GM18520 (cell line): ENCODE measurements at regions not wholly inside any gene's neighbourhood (a gene's known extent, or its start where the extent isn't known, plus 50 kb on each side); places are given as distances from the start of the nearest gene placed in this dataset.
"Not testable (repeated sequence)": the region's sequence is repeated elsewhere in the genome, so short reads cannot be mapped to it uniquely, and the experiment has no call there.

Experiments used
- ATAC-seq: cut with Tn5 transposase; IDR thresholded peaks from one replicate; pipeline ENCODE4 v1.9.1; 2021; ENCODE audit not compliant: unreplicated experiment

DNA sequence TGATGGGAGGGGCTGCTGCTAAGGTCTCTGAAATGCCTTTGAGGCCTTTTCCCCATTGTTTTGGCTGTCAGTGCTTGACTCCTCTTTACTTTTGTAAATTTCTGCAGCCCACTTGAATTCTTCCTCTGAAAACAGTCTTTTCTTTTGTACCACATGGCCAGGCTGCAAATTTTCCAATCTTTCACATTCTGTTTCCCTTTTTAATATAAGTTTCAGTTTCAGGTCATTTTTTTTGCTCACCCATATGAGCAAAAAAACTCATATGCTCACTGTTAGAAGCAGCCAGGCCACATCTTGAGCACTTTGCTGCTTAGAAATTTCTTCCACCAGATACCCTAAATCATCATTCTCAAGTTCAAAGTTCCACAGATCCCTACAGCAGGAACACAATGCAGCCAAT lies 234.6 kb upstream of the ADRA1B start:
- no peak for ATAC-seq

DNA sequence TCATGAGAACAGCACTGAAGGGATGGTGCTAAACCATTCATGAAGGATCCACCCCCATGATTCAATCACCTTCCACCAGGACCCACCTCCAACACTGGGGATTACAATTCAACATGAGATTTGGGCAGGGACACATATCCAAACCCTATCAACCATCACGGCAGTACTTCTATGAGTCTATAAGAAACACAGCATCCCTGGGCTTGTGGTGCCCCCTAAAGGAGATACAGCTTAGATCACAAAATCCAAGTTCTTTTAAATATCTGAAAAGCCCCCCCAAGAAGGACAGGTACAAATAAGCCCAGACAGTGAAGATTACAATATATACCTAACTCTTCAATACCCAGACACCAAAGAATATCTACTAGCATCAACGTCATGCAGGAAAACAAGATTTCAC lies 233.7 kb upstream of the ADRA1B start:
- no peak for ATAC-seq

DNA sequence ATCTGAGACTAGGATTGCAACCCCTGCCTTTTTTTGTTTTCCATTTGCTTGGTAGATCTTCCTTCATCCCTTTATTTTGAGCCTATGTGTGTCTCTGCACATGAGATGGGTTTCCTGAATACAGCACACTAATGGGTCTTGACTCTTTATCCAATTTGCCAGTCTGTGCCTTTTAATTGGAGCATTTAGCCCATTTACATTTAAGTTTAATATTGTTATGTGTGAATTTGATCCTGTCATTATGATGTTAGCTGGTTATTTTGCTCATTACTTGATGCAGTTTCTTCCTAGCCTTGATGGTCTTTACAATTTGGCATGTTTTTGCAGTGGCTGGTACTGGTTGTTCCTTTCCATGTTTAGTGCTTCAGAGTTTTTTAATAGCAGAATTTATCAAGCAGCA lies 228.4 kb upstream of the ADRA1B start:
- not testable (repeated sequence) for ATAC-seq

DNA sequence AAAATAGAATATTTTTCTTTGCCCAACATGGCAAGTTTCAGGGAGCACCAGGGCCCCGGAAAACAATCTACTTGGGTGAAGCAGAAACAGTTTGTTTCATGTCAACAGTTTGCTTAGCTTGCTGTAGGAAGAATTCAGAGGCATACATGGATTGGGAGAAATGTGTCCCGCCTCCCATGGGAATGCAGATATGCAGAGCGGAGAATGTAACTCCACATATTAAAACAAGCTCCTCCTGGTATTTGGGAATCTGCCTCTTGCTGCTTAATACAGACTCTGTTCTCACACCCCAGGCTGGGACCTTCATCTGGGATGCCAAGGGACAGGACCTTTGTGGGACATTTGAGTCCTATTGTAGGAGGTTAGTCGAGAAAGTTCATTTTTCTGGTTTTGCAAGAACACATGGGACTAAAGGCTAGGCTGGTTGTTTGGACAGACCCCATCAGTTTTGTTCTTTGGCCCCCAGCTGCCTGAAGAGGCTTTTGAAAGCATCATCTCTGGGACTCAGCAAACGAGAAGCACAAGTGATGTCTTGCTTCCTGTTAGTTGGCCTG lies 220.5 kb upstream of the ADRA1B start:
- no peak for ATAC-seq

DNA sequence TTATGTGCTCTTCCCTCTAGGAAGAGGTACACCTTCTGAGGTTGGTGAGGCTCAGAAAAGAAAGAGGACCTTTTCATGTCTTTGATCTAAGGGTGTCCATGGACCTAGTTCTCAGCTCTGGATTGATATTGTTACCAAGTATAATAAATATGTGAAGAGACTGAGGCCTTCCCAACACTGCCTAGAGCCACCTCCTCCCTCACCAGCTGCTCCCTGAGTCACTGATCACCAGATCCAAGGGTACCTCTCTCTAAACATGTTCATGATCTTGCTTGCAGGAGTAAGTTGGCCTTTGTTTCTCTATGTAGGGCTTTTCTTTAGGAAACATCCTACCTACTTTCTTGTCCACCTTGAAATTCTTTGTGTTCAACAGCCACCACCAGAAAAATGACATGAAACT lies 218.8 kb upstream of the ADRA1B start:
- ATAC-seq: no peak

DNA sequence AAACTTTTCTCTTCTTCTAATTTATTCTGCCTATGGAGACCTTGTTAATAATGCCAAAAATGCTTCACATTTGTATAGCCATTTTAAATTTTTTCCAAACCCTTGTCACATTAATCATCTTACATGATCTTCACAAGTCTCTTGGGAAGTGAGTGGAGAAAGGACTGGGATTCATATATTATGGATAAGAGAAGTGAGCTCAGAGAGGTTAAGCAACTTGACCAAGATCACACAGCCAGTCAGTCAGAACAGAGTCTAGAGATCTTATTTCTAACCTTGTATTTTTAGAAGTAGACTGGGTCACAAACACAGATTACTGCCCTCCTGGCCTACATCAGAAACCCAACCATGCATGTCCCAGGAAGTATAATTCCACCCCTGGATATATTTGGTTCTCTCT lies 218.0 kb upstream of the ADRA1B start:
- no peak for ATAC-seq

DNA sequence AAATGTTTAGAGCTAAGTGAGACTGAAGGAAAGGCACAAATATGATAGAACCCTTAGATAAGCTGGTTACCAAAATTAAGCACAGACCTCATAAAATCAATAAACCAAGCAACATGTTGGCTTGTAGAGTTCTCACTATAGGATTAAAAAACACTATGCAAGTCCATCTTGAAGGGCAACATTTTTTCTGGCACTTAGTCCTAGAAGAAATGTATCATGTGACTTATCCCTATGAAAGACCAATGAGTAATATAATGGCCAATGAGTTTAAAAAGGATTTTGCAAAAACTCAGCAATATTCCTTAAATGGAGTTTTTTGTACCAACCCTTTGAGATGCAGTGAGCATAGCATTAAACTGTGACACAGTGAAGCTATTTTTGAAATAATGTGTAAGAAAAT lies 216.3 kb upstream of the ADRA1B start:
- no peak for ATAC-seq

DNA sequence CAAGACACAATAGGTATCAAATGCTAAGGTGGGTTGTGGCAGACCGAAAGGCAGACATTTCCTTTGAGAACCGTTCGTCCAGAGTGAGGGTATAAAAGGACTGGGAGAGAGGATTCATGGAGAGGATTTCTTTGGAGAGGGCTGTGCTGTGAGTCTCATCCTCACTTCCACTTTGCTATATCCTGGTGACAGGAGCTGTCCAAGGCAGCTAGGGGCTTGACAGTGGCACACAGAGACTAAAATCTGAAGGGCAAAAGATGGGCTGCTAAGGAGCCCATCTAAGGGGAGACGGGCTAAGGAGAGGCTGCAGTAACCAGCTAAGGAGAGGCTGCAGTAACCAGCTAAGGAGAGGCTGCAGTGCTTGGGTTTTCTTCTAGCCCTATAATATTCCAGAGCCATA lies 214.0 kb upstream of the ADRA1B start:
- no peak for ATAC-seq

DNA sequence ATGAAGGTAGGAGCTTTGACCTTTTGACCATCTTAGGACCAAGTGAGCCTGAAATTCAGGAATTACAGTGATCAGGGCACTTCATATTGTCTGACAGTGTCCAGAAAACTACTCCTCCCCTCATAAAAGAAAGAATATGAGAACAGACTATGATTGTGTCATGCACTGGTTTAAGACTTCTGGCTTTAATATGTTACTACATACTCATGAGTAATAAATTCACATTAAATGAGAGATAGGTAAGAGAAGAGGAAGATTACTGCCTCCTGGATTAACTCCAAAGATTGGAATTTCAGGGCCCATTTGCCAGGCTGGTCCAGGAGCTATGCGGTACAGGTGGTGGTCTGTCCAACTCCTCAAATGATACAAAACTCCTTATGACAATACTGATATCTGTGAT lies 213.5 kb upstream of the ADRA1B start:
- no peak for ATAC-seq

DNA sequence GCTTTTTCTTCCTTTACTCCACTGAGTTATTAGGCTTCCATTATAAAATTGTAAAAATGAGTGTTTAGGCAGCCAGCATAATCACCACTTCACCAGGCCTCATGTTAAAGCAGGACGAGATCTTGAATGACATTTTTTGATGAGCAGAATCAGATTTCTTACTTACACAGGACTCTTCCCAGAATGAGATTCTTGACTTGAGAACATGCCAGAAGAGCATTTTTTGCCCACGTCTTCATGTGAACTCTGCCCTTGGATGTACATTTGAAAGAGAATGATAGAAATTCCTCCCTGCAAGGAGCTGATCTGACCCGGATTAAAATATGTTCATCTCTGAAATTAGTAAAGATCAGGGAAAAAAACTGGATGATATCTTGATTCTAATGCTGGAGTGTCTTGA lies 212.1 kb upstream of the ADRA1B start:
- ATAC-seq: no peak

DNA sequence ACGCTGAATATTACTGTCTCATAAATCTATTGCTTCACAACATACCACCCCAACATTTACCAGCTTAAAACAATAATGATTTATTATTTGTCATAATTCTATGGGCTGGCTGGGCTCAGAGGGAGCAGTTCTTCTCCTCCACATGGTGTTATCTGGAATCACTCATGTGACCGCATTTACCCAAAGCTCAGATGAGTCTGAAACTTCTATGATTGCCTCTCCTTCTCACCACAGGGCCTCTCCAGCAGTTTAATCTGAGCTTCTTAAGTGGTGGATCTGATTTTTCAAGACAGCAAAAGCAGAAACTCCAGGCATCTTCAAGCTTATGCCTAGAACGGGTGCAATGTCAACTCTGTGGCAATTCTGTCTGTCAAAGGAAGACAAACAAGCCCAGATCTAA lies 210.3 kb upstream of the ADRA1B start:
- no peak for ATAC-seq

DNA sequence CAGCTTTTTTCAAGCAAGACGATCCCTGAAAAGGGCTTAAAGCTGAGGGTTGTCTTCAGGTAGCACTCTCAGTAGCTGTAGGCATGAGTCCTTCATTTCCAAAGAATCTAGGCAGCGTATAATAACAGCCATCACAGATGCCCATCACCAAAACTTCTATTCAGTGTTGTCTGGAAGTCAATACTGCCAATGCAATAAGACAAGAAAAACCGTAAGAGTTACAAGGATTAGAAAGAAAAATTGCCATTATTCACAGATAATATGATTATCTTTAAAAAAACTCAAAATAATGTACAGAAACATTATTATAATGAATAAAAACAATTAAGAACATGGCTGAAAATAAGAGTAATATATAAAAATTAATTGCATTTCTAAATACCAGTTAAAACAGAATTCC lies 208.2 kb upstream of the ADRA1B start:
- no peak for ATAC-seq

DNA sequence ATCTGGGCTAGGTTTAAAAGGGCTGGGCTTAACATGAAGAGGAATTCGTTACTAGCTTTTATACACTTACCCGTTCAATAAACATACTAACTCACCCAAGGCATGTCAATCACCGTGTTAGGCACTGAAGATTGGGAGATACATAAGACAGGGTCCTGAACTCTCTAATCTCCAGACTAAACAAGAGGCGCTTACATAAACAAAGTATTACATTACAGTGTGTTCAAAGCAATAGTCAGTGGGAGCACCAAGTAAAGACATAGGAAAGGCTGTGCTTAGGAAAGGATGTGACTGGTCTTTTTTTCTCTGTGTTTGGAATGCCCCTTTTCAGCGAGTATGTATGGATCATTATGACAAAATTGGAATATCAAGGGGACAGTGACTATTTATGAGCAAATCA lies 203.6 kb upstream of the ADRA1B start:
- ATAC-seq: no peak

DNA sequence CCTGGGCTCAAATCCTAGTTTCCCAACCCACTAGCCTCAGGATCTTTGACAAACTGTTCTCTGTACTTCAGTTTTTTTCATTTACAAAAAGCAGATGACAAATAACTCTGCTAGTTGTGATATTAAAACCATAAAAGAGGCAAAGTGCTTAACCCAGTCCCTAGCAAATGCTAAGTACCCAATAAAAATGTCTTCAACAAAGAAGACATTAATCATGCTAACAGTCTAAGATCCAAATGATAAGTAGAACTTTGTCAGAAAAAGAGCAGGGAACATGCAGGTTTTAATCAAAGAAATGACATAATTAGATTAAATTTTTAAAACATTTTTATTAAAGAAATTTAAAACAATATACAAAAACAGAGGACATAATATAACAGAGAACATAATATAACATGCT lies 203.0 kb upstream of the ADRA1B start:
- ATAC-seq: no peak

DNA sequence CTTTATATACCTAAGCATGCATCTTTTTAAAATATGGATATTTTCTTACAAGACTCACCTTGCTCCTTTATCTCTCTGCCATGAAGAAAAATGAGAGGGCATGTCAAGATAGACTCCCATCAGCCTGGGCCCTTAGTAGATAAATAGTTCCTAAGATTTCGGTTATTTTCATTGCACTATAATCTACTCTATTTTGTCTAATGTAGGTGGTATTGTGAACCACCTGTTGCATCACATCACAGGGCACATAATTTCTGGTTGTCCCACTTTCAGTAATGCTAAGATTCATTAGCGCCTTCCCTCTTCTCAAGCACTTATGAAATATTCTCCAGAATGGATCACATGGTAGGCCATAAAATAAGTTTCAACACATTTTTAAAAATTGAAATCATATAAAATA lies 202.5 kb upstream of the ADRA1B start:
- ATAC-seq: no peak

DNA sequence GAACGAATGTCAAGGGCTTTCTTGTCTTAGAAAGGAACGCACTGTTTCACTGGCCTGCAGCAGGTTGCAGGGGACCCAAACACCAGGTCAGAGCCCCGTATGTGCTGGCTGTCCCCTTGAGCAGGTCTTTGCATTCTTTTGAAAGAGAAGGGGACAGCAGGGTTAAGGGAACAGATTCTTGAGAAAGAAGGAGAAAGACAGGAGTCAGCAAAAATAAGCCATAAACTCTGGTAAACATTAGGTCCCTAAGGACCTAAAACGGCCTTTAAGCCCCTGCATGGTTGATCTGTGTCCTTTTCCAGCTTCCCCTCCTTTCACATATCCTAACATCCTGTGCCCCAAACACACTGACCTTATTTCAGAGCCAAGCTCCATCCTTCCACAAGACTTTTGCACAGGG lies 190.8 kb upstream of the ADRA1B start:
- no peak for ATAC-seq

DNA sequence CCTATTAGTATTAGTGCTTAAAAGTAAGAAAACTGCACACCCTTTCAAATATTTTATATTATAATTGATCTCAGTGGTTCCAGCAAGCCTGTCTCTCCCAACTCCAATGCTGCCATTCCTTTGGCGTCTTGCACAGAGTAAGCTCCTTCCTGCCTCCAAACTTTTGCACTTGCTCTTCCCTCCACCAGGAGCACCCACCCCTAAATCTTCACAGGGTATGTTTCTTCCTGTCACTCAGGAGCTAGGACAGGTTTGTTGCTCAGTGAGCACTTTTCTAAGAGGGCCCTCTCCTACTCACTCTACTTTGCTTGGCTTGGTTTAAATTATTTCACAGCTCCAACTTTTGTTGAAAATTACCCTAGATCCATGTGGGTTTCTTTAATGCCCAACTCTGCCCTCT lies 189.1 kb upstream of the ADRA1B start:
- ATAC-seq: no peak

DNA sequence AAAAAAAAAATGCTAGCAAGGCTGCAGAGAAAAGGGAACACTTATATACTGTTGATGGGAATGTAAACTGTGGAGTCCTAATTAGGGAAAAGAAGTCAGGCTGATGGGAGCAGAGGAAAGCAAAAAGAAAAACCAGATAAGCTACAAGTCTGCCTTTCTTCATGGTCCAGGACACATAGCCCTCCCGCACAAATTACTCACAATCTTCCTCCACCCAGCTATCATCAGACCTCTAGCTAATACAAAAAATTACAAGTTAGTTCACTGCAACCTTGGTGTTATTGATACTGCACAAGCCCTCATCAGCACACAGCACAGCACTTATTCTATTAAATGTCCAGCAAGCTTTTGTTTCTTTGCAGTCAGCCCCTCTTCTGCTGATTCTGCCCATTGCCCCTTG lies 186.0 kb upstream of the ADRA1B start:
- no peak for ATAC-seq

DNA sequence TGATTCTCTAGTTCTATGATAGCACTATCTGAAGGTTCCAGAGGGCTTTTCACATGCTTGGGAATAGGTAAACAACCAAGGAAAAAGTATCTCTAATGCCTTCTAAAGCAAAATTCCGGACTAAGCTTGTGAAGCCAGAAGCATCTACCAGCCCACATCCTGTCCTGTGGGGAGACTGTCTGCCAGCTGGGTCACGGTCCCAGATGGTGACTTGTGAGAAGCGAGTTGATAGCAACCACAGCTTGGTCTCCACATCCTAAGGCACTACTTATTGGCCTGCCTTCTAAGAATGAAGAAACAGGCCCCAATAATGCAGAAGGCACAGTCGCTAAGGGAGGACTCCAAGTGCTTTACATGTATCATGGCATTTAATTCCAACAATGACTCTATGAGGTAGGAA lies 184.1 kb upstream of the ADRA1B start:
- ATAC-seq: no peak

DNA sequence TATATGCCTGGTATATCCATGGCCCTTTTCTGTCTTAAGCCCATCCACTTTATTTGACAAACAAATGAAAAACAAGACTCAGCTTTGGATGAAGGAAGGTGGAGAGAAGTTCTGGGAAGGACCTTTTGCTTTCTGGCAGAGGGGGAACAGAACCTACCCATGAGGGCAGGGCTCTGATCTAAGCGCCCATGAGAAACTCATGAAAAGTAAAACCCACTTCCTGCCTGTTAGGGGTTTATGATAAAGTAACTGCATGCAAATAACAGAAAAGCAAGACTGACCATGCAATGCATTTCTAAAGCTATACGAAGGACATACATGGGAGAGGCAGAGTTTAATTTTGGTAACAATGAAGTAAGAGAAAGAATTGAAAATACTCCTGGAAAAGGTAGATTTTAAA lies 181.9 kb upstream of the ADRA1B start:
- ATAC-seq: no peak

DNA sequence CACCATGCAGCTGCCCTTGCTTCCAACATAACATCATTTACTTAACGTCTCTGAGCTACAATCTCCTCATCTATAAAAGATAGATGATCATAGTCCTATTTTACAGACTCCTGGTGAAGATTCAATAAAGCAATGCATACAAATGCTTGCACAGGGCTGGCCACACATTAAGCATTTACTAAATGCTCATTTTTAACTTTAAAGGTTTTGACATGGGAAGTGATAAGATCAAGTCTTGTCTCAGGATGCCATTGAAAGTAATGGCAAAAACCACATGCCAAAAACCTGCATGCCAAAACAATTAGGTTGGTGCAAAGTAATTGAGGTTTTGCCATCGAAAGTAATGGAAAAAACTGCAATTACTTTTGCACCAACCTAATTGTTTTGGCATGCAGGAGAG lies 181.2 kb upstream of the ADRA1B start:
- no peak for ATAC-seq

DNA sequence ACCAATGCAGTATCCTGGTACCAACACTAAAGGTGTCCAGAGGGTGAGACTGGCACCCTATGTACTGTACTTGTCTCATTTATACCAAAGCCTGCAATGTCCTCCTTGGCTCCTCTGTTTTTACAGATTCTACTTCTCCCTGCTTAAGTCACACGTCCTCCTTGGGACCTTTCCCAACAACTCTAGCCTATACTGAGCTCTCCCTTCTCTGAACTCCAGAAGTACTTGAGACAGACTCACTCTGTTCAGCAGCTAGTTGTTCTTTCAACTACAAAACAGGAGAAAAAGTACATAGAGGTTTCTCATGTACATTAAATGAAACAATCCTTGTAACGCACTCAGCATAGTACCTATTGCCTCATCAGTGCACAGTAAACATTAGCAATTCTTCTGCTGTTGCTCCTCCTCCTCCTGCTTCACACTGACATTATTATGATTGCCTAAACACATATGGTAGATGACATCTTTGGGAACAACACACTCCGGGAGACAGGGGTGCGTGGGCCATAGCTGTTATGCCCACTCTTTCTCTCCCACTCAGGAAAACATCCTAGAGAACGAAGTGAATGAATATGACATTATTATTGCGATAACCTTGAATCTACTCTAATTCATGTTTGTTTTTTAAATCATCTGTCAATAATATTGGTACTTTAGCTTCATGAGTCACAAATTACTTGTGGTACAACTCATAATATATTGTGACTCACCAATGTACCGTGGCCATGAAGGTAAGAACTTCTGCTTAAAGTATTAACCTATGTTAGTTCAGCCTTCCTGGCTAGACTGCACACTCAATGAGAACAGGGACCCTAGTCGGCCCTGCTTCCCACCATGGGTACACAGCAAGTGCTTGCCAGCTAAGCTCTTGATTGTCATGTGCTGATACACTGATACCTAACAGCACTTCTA lies 180.3 kb upstream of the ADRA1B start:
- ATAC-seq: no peak

DNA sequence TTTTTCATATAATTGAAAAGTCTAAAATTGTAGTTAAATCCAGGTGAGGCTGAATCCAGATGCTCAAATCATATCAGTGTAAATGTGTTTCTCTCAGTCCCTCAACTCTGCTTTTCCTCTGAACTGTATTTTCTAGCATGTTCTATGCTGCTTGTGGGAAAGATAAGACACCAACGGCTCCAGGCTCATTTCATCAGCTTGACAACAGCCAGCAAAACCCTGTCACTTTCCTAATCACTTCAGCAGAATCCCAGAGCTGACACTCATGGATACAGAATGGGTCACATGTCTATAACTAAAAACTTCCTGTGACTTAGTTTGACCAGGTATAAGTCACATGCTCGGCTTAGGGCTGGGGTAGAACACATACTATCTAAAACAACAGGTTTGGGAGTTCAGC lies 179.4 kb upstream of the ADRA1B start:
- ATAC-seq: no peak
